Bronchial epithelial cell (primary cell): ENCODE measurements at regions not wholly inside any gene's neighbourhood (a gene's known extent, or its start where the extent isn't known, plus 50 kb on each side); places are given as distances from the start of the nearest gene placed in this dataset.
"Not testable (repeated sequence)": the region's sequence is repeated elsewhere in the genome, so short reads cannot be mapped to it uniquely, and the experiment has no call there.

Experiments used
- DNase-seq: peaks from one replicate; pipeline ENCODE4 v3.0.0-alpha.2; 2010; ENCODE audit warnings: low read depth
- FAIRE-seq: peaks from 2 replicates; lab custom pipeline; 2011; peaks lifted over from hg19 to GRCh38; lab: Jason Lieb, UNC
- H3K27me3 ChIP-seq: 2 replicates; pipeline ENCODE4 v1.5.1; 2011; ENCODE audit warnings: low read length; ENCODE audit not compliant: control insufficient read depth, insufficient read depth
- H3K36me3 ChIP-seq: 2 replicates; pipeline ENCODE4 v1.5.1; 2011; ENCODE audit warnings: low read length; ENCODE audit not compliant: control insufficient read depth, insufficient read depth
- H3K4me3 ChIP-seq: 2 replicates; pipeline ENCODE4 v1.5.1; 2011; ENCODE audit warnings: mild to moderate bottlenecking, low read depth, low read length, control low read depth
- CTCF ChIP-seq: IDR thresholded peaks from 2 replicates; pipeline ENCODE4 v1.5.1; 2011; ENCODE audit warnings: mild to moderate bottlenecking, moderate library complexity, low read length, control low read depth, inconsistent platforms; ENCODE audit not compliant: insufficient read depth, severe bottlenecking

DNA sequence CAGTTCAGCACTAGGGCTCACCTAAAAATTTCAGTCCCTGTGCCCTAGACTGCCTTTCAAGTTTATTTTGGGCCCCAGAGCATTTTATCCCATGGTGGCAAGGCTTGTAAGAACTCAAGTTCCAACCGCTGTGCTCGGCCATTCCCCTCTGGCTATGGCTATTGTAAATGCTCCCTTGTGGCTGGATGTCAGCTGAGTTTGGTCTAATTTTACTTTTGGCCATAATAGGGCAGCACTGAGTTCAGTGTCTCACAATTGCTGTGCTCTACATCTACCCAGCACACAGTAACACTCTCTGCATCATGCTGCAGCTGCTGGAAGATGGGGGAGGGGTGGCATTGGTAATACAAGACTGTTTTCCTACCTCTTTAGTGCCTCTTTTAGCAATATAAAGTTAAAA, 210.8 kb upstream of the IRS4 start:
- Histone ChIP-seq H3K27me3 (no peaks in the 10 kb centered on the region), H3K36me3 (no peaks in the 10 kb centered on the region), H3K4me3 (no peak overlapping the region)
- FAIRE-seq (no peak), DNase-seq (no peak)
- TF ChIP-seq CTCF: no peak

DNA sequence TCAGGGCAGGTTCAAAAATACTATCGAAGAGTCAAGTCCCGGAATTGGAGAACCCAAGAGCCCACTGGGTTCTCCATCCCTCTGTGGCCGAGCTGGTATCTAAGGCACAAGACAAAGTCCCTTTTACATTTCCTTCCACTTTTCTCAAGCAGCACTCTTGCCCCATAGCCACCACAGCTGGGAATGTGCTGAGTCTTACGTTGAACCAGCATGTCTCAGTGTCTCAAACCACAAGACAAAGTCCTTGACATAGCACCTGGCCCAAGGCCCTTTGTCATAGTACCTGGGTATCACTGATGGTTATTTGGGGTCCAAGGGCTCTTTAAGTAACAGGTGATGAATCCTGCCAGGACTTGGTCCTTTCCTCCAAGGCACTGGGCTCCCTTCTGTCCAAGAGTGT, 210.2 kb upstream of the IRS4 start:
- no peak for FAIRE-seq

GRCh38 chrX:108945883-108946523, 209.6 kb upstream of the IRS4 start:
- peak; percentile 23 for DNase-seq
- H3K27me3 ChIP-seq: no peaks in the 10 kb centered on the region
- H3K36me3 ChIP-seq: no peaks in the 10 kb centered on the region
- no peak overlapping the region for H3K4me3 ChIP-seq
- no peak for FAIRE-seq
- no peak for TF ChIP-seq CTCF

More for the DNA sequence above, 210.2 kb upstream of the IRS4 start:
- Histone ChIP-seq H3K27me3 (no peaks in the 10 kb centered on the region), H3K36me3 (no peaks in the 10 kb centered on the region), H3K4me3 (no peak overlapping the region)
- no peak for DNase-seq
- TF ChIP-seq CTCF: no peak

DNA sequence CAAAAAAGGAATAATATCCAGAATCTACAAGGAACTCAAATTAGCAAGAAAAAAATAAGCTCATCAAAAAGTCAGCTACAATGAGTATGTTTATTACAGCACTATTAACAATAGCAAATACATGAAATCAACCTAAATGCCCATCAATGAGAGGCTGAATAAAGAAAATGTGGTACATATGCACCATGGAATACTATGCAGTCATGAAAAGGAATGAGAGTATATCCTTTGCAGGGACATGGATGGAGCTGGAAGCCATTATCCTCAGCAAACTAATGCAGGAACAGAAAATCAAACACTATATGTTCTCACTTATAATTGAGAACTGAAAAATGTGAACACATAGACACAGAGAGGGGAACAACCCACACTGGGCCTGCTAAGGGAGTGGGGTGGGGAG, 178.4 kb upstream of the IRS4 start:
- Histone ChIP-seq H3K4me3 (no peak overlapping the region), H3K36me3 (no peaks in the 10 kb centered on the region), H3K27me3 (no peaks in the 10 kb centered on the region)
- TF ChIP-seq CTCF: no peak
- DNase-seq (no peak), FAIRE-seq (no peak)

GRCh38 chrX:108903831-108904230, 167.5 kb upstream of the IRS4 start:
- DNase-seq, H3K36me3 ChIP-seq, H3K27me3 ChIP-seq, H3K4me3 ChIP-seq, FAIRE-seq: not testable (repeated sequence)

DNA sequence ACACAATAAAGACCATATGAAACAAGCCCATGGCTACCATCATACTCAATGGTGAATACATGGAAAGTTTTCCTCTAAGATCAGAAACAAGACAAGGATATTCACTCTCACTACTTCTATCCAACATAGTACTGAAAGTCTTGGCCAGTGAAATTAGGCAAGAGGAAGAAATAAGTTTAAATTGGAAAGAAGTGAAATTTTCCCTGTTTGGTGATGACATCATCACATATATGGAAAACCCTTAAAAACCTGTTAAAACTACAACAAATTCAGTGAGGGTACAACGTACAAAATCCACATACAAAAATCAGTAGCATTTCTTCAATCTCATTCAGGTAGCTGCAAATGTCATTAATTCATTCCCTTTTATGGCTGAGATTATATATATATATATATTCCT, 164.0 kb upstream of the IRS4 start:
- H3K36me3 ChIP-seq: no peaks in the 10 kb centered on the region
- TF ChIP-seq CTCF: no peak
- DNase-seq (no peak), FAIRE-seq (no peak)
- H3K4me3 ChIP-seq: no peak overlapping the region
- H3K27me3 ChIP-seq: no peaks in the 10 kb centered on the region

- H3K27me3 ChIP-seq, H3K36me3 ChIP-seq, H3K4me3 ChIP-seq, DNase-seq, FAIRE-seq: not testable (repeated sequence)
Observed at GRCh38 chrX:108896349-108896748, 160.0 kb upstream of the IRS4 start.
